Stromal cell of bone marrow (primary cell): ENCODE measurements at regions not wholly inside any gene's neighbourhood (a gene's known extent, or its start where the extent isn't known, plus 50 kb on each side); places are given as distances from the start of the nearest gene placed in this dataset.

Source experiments
- DNase-seq: peaks from one replicate; pipeline ENCODE4 v3.0.0-alpha.2; 2012; ENCODE audit warnings: low read depth

DNA sequence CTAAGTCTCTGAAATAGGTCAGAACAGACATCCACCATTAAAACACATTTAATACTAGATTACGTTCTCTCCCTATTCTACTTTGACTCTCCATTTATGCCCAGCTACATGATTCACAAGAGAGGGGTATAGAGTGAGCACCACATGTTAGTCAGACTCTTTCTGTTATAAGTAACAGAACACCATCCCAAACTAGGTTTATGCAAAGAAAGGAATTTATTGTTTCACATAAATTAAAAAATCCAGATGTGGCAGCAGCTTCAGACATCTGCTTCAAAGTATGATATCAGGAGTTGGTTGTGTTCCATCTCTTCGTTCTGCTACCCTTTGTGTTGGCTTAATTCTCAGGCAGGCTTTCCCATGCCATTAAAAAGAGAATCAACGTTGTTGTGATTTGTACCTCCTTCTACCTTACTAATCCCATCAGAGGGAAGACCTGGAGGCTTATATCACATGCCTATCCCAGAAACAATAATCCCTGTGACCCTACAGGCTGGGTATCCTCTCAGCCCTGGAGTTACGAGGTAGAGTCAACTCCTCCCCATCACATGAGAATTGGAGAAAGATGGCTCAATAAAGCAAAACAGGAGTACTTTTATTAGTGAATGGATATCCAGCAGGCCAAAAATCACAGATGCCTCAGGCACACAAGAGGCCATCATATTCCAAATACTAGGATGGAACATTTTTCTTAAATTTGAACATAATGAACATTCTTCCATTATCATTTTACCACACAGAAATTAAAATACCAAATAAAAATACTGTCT lies 163.2 kb downstream of the SLC7A11 start:
- no peak for DNase-seq

- no peak for DNase-seq
Measured at GRCh38 chr4:138078253-138078652, 163.9 kb downstream of the SLC7A11 start.

DNA sequence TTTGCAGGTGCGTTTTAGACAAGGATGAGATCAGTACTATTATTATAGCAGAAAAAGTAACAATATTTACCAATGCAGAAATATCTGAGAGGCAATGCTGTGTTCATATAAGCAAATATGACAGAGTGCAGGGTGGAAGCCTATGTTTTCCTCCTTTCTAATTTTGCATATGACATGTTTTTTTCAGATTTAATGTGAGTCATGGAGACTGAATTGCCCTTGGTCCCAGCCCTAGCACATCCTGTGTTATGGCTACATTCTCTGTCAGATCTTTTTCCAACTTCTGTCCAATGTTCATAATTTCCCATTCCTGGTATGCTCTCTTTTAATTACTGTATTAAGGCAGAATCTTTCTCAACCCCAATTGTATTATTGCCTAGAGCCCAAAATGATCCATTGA lies 165.6 kb downstream of the SLC7A11 start:
- no peak for DNase-seq

DNA sequence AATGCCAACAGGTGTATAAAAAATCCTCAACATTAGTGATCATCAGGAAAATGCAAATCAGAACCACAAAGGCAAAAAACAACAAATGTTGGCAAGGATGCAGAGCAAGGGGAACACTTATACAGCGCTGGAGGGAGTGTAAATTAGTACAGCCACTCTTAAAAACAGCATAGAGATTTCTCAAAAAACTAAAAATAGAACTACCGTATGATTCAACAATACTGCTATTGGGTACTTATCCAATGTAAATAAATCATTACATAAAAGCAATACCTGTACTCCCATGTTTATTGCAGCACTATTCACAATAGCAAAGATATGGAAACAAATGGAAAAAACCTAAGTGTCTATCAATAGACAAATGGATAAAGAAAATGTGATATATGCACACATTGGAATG lies 171.3 kb downstream of the SLC7A11 start:
- no peak for DNase-seq

- no peak for DNase-seq
Measured at GRCh38 chr4:138063581-138063980, 178.6 kb downstream of the SLC7A11 start.

GRCh38 chr4:138062929-138063328 lies 179.2 kb downstream of the SLC7A11 start:
- DNase-seq: peak; percentile 13

DNA sequence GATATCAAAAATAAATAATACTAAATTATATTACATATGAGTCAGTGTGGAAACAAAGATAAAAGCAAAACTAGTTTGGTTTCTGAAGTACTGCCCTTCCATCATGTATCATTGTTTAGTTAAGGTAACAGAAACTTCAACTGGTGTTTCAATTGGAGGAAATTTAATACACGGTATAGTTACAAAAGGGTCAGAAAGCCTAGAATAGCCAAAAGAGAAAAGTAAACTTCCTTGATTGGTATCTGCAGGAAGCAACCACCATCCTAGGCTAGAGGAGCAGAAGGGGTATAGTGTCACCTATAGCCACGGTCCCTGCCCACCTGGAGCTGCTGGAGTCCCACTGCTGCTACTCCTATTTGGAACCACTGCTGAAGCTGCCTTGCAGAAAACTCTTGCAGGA lies 185.6 kb downstream of the SLC7A11 start:
- DNase-seq: no peak

- DNase-seq: no peak
Measured at GRCh38 chr4:138055890-138056289, 186.3 kb downstream of the SLC7A11 start.

DNA sequence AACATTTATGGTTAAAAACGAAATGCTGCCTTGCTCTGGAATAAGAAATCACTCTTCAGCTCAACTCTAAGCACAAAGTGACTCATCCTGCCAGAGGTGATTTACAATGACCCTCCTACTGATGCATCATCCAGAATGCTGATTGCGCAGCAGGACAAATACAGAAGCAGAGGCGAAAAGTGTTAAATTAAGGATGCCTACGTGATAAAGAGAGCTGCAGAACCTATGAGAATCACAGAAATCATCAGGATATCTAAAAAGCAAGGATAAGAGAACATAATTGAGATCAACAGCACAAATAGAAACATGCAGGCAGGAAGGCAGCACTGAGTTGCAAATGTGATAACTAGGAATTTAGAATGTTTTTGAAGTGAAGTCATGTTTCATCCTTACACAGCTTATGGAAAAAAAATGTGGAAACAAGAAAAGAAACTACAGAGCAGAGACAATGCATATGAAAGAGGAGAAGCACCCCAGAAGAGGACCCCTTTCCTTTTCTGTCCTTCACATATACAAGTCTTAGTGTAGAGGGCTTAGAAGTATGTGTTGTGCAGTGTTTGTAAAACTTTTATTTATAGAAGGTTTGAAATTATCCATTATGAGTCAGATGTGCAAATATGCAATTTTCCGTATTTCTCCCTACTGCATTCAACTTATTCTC lies 188.4 kb downstream of the SLC7A11 start:
- peak; percentile 82 for DNase-seq

- no peak for DNase-seq
Measured at GRCh38 chr4:138052806-138053632, 189.1 kb downstream of the SLC7A11 start.

- DNase-seq: no peak
Measured at GRCh38 chr4:138051157-138051556, 191.0 kb downstream of the SLC7A11 start.

- no peak for DNase-seq
Measured at GRCh38 chr4:138050601-138051000, 191.5 kb downstream of the SLC7A11 start.

DNA sequence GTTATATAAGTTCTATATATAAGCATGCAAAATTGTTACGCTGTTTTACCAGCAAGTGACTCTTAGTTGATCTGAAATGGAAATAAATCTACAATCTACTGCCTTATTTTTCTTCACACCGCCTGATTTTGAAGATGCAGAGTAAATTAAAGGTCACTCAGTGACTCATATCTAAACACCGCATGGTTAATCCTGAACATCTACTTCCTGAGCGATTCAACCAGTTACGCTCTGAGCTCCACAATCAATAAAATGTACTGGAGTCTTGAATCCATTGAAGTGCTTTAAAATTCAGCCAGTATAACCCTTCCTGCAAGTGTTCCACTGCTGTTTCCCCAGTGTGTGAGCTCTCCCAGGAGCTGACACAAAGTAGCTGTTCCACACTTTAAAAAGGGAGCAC lies 192.8 kb downstream of the SLC7A11 start:
- no peak for DNase-seq

- no peak for DNase-seq
Measured at GRCh38 chr4:138047290-138047689, 194.9 kb downstream of the SLC7A11 start.

DNA sequence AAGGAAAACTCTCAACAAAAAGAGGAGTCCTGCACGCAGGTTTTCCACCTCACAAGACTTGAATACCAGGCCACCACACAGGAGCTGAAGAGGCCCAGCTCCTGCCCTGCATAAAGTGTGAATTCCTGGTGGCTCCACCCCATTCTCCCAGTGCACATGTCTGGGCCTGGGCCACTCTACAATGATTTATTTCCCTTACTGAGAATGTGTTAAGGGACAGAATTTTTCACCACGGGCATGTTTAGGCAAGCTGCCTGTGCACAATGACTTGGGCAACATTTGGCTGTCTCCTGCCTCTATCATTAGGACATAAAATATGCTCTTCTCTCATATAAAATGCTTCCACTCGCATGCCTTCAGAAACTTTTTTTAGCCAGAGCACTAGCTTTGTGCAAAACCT lies 197.1 kb downstream of the SLC7A11 start:
- DNase-seq: no peak

DNA sequence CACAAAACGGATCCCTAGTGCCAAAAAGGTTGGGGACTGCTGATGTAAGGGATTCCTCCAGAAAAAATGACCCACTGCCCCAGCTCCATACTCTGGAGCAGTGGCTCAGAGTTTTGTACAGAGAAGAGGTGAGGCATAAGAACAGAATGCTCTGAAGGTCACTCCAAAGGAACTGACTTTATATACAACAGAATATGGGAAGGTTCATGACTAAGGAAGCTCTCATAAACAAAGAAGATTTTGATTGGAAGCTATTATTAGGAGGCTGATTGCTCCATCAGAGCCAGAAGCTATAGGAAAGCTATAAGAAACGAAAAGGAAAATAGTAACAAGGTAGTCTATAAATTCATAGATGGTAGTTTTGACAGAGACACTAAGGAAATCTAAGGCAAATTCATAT lies 203.1 kb downstream of the SLC7A11 start:
- no peak for DNase-seq

GRCh38 chr4:138037696-138038095 lies 204.5 kb downstream of the SLC7A11 start:
- DNase-seq: peak; percentile 48

- DNase-seq: peak; percentile 44
Measured at GRCh38 chr4:138035781-138036258, 206.3 kb downstream of the SLC7A11 start.

DNA sequence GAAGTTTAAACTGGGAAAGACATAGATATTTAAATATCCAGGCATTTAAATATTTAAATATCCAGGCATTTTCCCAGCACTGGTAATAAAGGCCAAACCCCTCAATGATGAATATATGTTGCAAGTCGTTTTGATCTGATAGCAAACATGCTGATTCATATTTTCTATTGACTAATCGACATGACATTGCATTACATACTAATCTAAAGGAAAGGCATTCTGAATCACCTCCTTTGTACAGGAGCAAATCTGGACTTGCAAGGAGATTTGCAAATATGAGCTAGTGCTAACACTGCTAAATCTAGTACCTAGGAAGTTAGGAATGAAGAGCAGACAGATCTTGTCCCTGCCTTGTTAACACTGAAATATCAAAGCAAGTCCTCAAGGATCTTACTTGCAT lies 207.3 kb downstream of the SLC7A11 start:
- peak; percentile 8 for DNase-seq

- DNase-seq: no peak
Measured at GRCh38 chr4:138032222-138032621, 209.9 kb downstream of the SLC7A11 start.

DNA sequence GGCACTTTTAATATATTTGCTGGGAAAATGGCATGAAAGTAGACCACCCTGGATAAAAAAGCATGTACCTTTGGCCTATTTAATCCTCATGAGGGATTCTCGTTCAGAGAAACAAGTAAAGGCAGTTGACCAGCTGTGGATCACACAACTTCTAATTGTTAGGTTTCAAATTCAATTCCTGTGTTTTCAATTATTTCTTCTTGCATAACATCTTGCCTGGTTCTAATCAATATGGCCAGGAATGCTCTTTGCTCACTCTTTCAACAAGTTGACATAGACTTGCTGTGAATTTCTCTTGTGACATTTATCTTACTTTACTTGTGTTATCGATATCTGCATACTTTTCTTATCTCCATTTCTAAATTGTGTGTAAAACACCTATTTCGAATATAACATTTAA lies 211.8 kb downstream of the SLC7A11 start:
- no peak for DNase-seq

DNA sequence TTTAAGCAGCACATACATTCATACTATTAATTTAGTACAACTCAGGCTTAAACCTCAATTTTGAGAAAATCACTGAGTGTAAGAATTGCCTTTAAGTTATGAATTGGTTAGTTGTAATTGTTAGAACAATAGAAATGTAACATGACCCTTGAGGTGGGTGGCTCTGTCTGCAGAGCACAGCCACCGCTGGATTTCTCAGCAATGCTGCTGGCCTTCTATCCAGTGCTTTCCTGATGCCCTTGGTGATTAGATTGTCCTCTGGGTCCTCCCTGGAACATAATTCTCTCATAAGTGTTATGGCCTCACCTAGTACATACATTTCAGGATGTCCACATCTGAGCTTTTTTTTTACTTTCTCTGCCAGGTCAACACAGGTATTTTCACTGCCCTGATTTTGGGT lies 213.2 kb downstream of the SLC7A11 start:
- no peak for DNase-seq
